ENCODE measurements at regions not wholly inside any gene's neighbourhood (a gene's known extent, or its start where the extent isn't known, plus 50 kb on each side); places are given as distances from the start of the nearest gene placed in this dataset.

DNA sequence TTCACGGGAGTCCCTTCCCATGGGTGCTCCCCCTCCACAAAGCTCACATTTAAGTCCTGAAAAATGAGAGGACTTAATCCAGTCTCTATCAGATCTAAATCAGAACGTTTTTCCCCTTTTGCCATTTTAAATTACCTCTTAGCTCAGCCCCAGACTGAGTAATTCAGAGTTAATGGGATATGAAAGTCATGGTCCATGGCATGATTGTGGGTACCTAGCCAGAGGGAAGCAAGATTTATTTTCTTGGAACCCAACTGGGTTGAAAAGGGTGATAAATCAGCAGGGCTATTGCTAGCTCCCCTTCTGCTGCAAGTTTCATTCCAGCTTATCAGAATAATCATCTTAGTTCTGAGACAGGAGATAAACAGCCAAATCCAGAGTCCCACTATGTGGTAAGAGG lies 320.2 kb upstream of the CHD6 start:
- FAIRE-seq (no peak), ATAC-seq (no peak), DNase-seq (ENCODE audit: low spot score) (no peak)
- 0% methylated on average over 2 of the region's 2 CpGs for WGBS (ENCODE audit: low lambda C conversion rate)
- Histone ChIP-seq H3K79me2 (ENCODE audit: insufficient read depth, low read length) (no peaks in the 10 kb centered on the region), H3K4me2 (ENCODE audit: low read depth, low read length) (no peak overlapping the region), H2AFZ (ENCODE audit: low read length) (no peak overlapping the region), H4K20me1 (ENCODE audit: insufficient read depth, low read length) (no peaks in the 10 kb centered on the region), H3K4me1 (ENCODE audit: insufficient read depth, low read length) (no peaks in the 10 kb centered on the region), H3K9me3 (ENCODE audit: low read length) (no peaks in the 10 kb centered on the region), H3K27ac (ENCODE audit: extremely low read length, insufficient read depth, low read length) (no peak overlapping the region), H3K4me3 (replicated peaks in 1 of 3; ENCODE audit: insufficient read depth in 1 of 3, low read depth in 2 of 3, low read length in 3 of 3) (no peak overlapping the region), H3K9ac (ENCODE audit: insufficient read depth, low read depth, low read length) (no peak overlapping the region), H3K27me3 (ENCODE audit: control insufficient read depth in 1 of 2, insufficient read depth in 2 of 2, low read length in 2 of 2) (no peaks in the 10 kb centered on the region), H3K36me3 (replicated peaks in 1 of 2; ENCODE audit: control insufficient read depth in 1 of 2, insufficient read depth in 2 of 2, low read length in 2 of 2) (no peaks in the 10 kb centered on the region)
- in situ Hi-C loops (cut with HindIII; ENCODE audit: extremely low pct_ligation_motif_present, low pct_unique_long_range_greater_than_20kb) = no loop called here
- ChIA-PET CTCF (ENCODE audit: low intra/inter-chr PET ratio, low total read pairs) (no interaction called here), POLR2A (no interaction called here)
- no TSS peak for BruUV-seq (replicated peaks)
- TF ChIP-seq ZNF563 (CRISPR knock-in tag; IDR thresholded peaks at IDR 0.05) = no peak
- intact Hi-C loops (cut with micrococcal nuclease; ENCODE audit: unreplicated experiment) = no loop called here

- no peak overlapping the region for H3K27ac ChIP-seq (ENCODE audit: extremely low read length, insufficient read depth, low read length)
- CTCF ChIA-PET (ENCODE audit: low intra/inter-chr PET ratio, low total read pairs) = no interaction called here
- TF ChIP-seq PLSCR1 (CRISPR knock-in tag; IDR thresholded peaks at IDR 0.05; ENCODE audit: borderline replicate concordance) (no peak), HNRNPL (IDR thresholded peaks at IDR 0.05; ENCODE audit: low read depth, low read length) (no peak), PCBP2 (optimal IDR thresholded peaks at IDR 0.05; ENCODE audit: low read depth, low read length, poor library complexity, severe bottlenecking) (no peak), ZNF512B (CRISPR knock-in tag; IDR thresholded peaks at IDR 0.05; ENCODE audit: borderline replicate concordance) (no peak), RFX3 (CRISPR knock-in tag; IDR thresholded peaks at IDR 0.05) (no peak), TAF15 (IDR thresholded peaks at IDR 0.05; ENCODE audit: low read depth, low read length, poor library complexity, severe bottlenecking) (no peak), ZNF883 (CRISPR knock-in tag; IDR thresholded peaks at IDR 0.05; ENCODE audit: not compliant biosample characterization) (no peak), MTF1 (CRISPR knock-in tag; IDR thresholded peaks at IDR 0.05) (no peak), FIP1L1 (IDR thresholded peaks at IDR 0.05; ENCODE audit: borderline replicate concordance, insufficient read depth, low read depth, low read length) (no peak), HIVEP1 (CRISPR knock-in tag; IDR thresholded peaks at IDR 0.05) (no peak), ZMYM4 (CRISPR knock-in tag; IDR thresholded peaks at IDR 0.05) (no peak), ZNF468 (CRISPR knock-in tag; IDR thresholded peaks at IDR 0.05) (no peak)
- TF ChIP-seq, protein P1, sequence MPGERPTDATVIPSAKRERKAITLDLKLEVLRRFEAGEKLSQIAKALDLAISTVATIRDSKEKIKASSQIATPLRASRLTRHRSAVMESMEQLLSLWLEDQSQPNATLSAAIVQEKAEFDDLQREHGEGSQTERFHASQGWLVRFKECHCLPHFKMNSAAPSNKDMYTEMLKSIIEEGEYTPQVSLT (CRISPR knock-in tag; IDR thresholded peaks at IDR 0.05; ENCODE audit: borderline replicate concordance, low read depth) = no peak
Measured at GRCh38 chr20:41935259-41935791, 317.1 kb upstream of the CHD6 start.

More at GRCh38 chr20:41935259-41935791, 317.1 kb upstream of the CHD6 start:
- Histone ChIP-seq H3K9me3 (ENCODE audit: low read length) (no peaks in the 10 kb centered on the region), H3K9ac (ENCODE audit: insufficient read depth, low read depth, low read length) (no peak overlapping the region), H2AFZ (ENCODE audit: low read length) (no peak overlapping the region), H4K20me1 (ENCODE audit: insufficient read depth, low read length) (no peaks in the 10 kb centered on the region), H3K4me1 (ENCODE audit: insufficient read depth, low read length) (no peaks in the 10 kb centered on the region), H3K4me3 (replicated peaks in 1 of 3; ENCODE audit: insufficient read depth in 1 of 3, low read depth in 2 of 3, low read length in 3 of 3) (no peak overlapping the region), H3K36me3 (replicated peaks in 1 of 2; ENCODE audit: control insufficient read depth in 1 of 2, insufficient read depth in 2 of 2, low read length in 2 of 2) (no peaks in the 10 kb centered on the region), H3K27me3 (ENCODE audit: control insufficient read depth in 1 of 2, insufficient read depth in 2 of 2, low read length in 2 of 2) (no peaks in the 10 kb centered on the region), H3K79me2 (ENCODE audit: insufficient read depth, low read length) (no peaks in the 10 kb centered on the region), H3K4me2 (ENCODE audit: low read depth, low read length) (no peak overlapping the region)
- POLR2A ChIA-PET = no interaction called here
- FAIRE-seq = peak; percentile 66
- WGBS (ENCODE audit: low lambda C conversion rate) = 13% methylated on average over 4 of the region's 4 CpGs
- no peak for DNase-seq (ENCODE audit: low spot score)
- ATAC-seq = no peak
- in situ Hi-C loops (cut with HindIII; ENCODE audit: extremely low pct_ligation_motif_present, low pct_unique_long_range_greater_than_20kb) = no loop called here
- intact Hi-C loops (cut with micrococcal nuclease; ENCODE audit: unreplicated experiment) = no loop called here
- no TSS peak for BruUV-seq (replicated peaks)
